Sigmoid colon (tissue), 6 donors: ENCODE measurements at regions not wholly inside any gene's neighbourhood (a gene's known extent, or its start where the extent isn't known, plus 50 kb on each side); places are given as distances from the start of the nearest gene placed in this dataset.

Experiments
- DNase-seq: peaks from one replicate; pipeline ENCODE4 v3.0.0-alpha.2; 2019
- H3K27ac ChIP-seq, 4 donors: fragments of 200-600 bp; sonication (generic); one replicate each; pipeline ENCODE4 v1.5.1; 2016 to 2019; ENCODE audit warnings: mild to moderate bottlenecking in 1 of 4
- H3K27me3 ChIP-seq, 3 donors: fragments of 200-600 bp; sonication (generic); one replicate each; pipeline ENCODE4 v1.5.1; 2019; ENCODE audit warnings: mild to moderate bottlenecking in 1 of 3
- H3K36me3 ChIP-seq, 4 donors: fragments of 200-600 bp; sonication (generic); one replicate each; pipeline ENCODE4 v1.5.1; 2016 to 2019
- H3K4me1 ChIP-seq, 4 donors: fragments of 200-600 bp; sonication (generic); one replicate each; pipeline ENCODE4 v1.5.1; 2017 to 2019
- H3K4me3 ChIP-seq, 4 donors: fragments of 200-600 bp; sonication (generic); one replicate each; pipeline ENCODE4 v1.5.1; 2017 to 2019; ENCODE audit warnings: mild to moderate bottlenecking in 2 of 4, moderate library complexity in 1 of 4
- H3K9me3 ChIP-seq, 4 donors: fragments of 200-600 bp in 3 of 4; sonication (generic) in 3 of 4; one replicate each; pipeline versions ENCODE4 v1.5.1 to v1.6.1; 2013 to 2019
- CTCF ChIP-seq, 4 experiments: fragments of 450-650 bp in 3 of 4; fragments of 200-600 bp in 1 of 4; IDR thresholded peaks; one replicate each; pipeline ENCODE4 v1.5.1; 2016 to 2019; ENCODE audit warnings: antibody characterized with exemption in 4 of 4, mild to moderate bottlenecking in 3 of 4, moderate library complexity in 2 of 4
- EP300 ChIP-seq, 4 donors: sonication (generic); formaldehyde crosslinking; IDR thresholded peaks; one replicate each; pipeline ENCODE4 v1.6.1; 2017; ENCODE audit warnings: antibody characterized with exemption in 4 of 4
- POLR2A ChIP-seq, 2 donors: fragments of 450-650 bp; IDR thresholded peaks; one replicate each; pipeline ENCODE4 v1.6.1; 2016; ENCODE audit warnings: antibody characterized with exemption in 2 of 2, mild to moderate bottlenecking in 2 of 2, moderate library complexity in 2 of 2
- POLR2AphosphoS5 ChIP-seq, 4 donors: sonication (generic); formaldehyde crosslinking; IDR thresholded peaks; one replicate each; pipeline ENCODE4 v1.6.1; 2017; ENCODE audit warnings: antibody characterized with exemption in 4 of 4
- WGBS, 2 donors: extraction: QIAGEN DNeasy Blood & Tissue Kit; methylation state at CpG; one replicate each; pipeline ENCODE4 v1.1.7; 2013; 5-methylcytosine and 5-hydroxymethylcytosine counted together
- intact Hi-C: fragments of 100-400 bp; cut with DNase I; formaldehyde crosslinking; loops from one replicate; pipeline ENCODE4 v1.15.1; 2023
- donor health status: healthy with polysubstance abuse.
- donor health status: healthy.

GRCh38 chrX:107542500-107542899 is 85.8 kb upstream of the PRPS1 start:
- H3K4me3 ChIP-seq, result no peak overlapping the region
- 14 to 31% methylated on average over 2 of the region's 2 CpGs for WGBS, 2 donors
- H3K27me3 ChIP-seq, result no peaks in the 10 kb centered on the region
- no peaks in the 10 kb centered on the region for H3K36me3 ChIP-seq
- no peak for DNase-seq
- no peak overlapping the region for H3K27ac ChIP-seq
- no peaks in the 10 kb centered on the region for H3K9me3 ChIP-seq
- intact Hi-C loops, result no loop called here
- no peak for TF ChIP-seq POLR2A (IDR thresholded peaks at IDR 0.05)
- no peak for TF ChIP-seq EP300 (IDR thresholded peaks at IDR 0.05)
- no peak for TF ChIP-seq POLR2AphosphoS5 (IDR thresholded peaks at IDR 0.05)
- no peak for TF ChIP-seq CTCF (IDR thresholded peaks at IDR 0.05)
- no peaks in the 10 kb centered on the region for H3K4me1 ChIP-seq

GRCh38 chrX:107547621-107548020 is 80.7 kb upstream of the PRPS1 start:
- Histone ChIP-seq H3K27ac (no peak overlapping the region), H3K27me3 (no peaks in the 10 kb centered on the region), H3K36me3 (no peaks in the 10 kb centered on the region), H3K9me3 (no peaks in the 10 kb centered on the region), H3K4me1 (no peaks in the 10 kb centered on the region), H3K4me3 (no peak overlapping the region)
- intact Hi-C loops, result no loop called here
- TF ChIP-seq POLR2AphosphoS5 (IDR thresholded peaks at IDR 0.05), result no peak
- TF ChIP-seq CTCF (IDR thresholded peaks at IDR 0.05), result no peak
- TF ChIP-seq EP300 (IDR thresholded peaks at IDR 0.05), result no peak
- no peak for TF ChIP-seq POLR2A (IDR thresholded peaks at IDR 0.05)
- no peak for DNase-seq
- WGBS, 2 donors, result 86 to 89% methylated on average over 7 of the region's 7 CpGs

DNA sequence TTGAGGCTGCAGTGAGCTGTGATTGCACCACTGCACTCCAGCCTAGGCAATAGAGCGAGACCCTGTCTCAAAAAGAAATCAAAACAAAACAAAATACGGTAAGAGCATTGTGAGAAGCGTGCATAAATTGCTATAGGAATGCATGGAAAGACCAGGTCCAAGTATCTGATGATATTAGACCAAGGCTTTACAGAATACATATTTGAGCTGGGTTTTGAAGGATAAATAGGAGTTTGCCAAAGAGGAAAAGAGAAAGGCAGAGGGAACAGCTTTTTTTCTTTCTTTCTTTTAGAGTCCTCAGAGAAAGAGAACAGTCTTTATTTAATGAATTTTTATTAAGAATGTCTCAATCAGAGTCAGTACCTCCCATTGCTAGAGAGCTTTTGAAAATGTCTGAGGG is 79.5 kb upstream of the PRPS1 start:
- Histone ChIP-seq H3K36me3 (no peaks in the 10 kb centered on the region), H3K27me3 (no peaks in the 10 kb centered on the region), H3K4me1 (no peaks in the 10 kb centered on the region), H3K9me3 (no peaks in the 10 kb centered on the region), H3K27ac (no peak overlapping the region), H3K4me3 (no peak overlapping the region)
- no peak for DNase-seq
- intact Hi-C loops, result no loop called here
- TF ChIP-seq POLR2AphosphoS5 (IDR thresholded peaks at IDR 0.05), result no peak
- TF ChIP-seq POLR2A (IDR thresholded peaks at IDR 0.05), result no peak
- TF ChIP-seq CTCF (IDR thresholded peaks at IDR 0.05), result no peak
- no peak for TF ChIP-seq EP300 (IDR thresholded peaks at IDR 0.05)
- WGBS, 2 donors, result 92 to 95% methylated on average over 3 of the region's 3 CpGs

DNA sequence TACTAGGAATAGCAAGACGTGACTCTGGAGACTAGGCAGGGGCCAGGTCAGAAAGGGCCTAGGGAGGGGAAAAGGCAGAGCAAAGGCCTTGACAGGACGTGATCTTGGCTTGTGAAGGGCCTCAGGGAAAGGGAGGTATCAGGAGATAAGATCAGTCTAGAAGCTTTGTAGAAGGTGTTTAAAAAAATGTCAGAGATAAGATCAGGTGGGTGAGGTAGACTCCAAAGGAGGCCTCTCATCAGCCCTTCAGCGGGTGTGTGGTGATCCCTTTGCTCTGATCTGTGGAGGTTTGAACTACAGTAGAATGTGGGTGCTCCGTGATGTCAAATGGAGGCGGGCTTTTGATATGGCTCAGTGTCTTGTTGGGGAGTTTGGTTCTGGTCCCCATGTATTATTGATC is 78.8 kb upstream of the PRPS1 start:
- H3K27me3 ChIP-seq, result no peaks in the 10 kb centered on the region
- no peak for DNase-seq
- WGBS, 2 donors, result 69 to 83% methylated on average over 5 of the region's 5 CpGs
- intact Hi-C loops, result no loop called here
- no peak overlapping the region for H3K4me3 ChIP-seq
- no peaks in the 10 kb centered on the region for H3K4me1 ChIP-seq
- no peaks in the 10 kb centered on the region for H3K36me3 ChIP-seq
- H3K27ac ChIP-seq, result no peak overlapping the region
- H3K9me3 ChIP-seq, result no peaks in the 10 kb centered on the region
- TF ChIP-seq POLR2A (IDR thresholded peaks at IDR 0.05) (no peak), POLR2AphosphoS5 (IDR thresholded peaks at IDR 0.05) (no peak), EP300 (IDR thresholded peaks at IDR 0.05) (no peak), CTCF (IDR thresholded peaks at IDR 0.05) (no peak)

DNA sequence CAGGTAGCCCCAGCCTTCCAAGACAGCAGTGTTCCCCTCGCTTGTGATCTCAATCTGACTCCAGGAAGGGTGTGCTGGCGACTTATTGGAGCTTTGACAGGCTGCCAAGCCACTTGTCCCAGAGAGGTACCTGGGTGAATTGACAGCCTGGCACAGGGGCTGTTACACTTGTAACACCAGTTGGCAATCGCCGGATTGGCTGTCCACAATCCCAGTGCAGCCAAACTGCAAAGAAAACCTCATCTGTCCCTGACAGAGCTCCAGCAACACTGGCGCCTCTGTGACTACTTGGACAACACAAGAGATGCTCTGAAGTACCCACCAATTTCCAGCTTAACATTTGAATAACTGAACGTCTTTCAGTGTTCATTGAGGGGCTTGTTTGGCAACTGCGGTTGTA is 76.8 kb upstream of the PRPS1 start:
- no peak overlapping the region for H3K4me3 ChIP-seq
- TF ChIP-seq CTCF (IDR thresholded peaks at IDR 0.05) (no peak), POLR2AphosphoS5 (IDR thresholded peaks at IDR 0.05) (no peak)
- no peak for DNase-seq
- H3K27ac ChIP-seq, result no peak overlapping the region
- no peaks in the 10 kb centered on the region for H3K27me3 ChIP-seq
- intact Hi-C loops, result no loop called here
- no peaks in the 10 kb centered on the region for H3K4me1 ChIP-seq
- WGBS, 2 donors, result 76 to 87% methylated on average over 7 of the region's 7 CpGs
- H3K36me3 ChIP-seq, result no peaks in the 10 kb centered on the region
- H3K9me3 ChIP-seq, result no peaks in the 10 kb centered on the region
